NCI-H524 treated with DMSO at 0.1 percent for 48 hours (cell line): ENCODE measurements at regions not wholly inside any gene's neighbourhood (a gene's known extent, or its start where the extent isn't known, plus 50 kb on each side); places are given as distances from the start of the nearest gene placed in this dataset.
A peak's percentile ranks its signal among the peaks of the same experiment; 100 is the strongest.

Source experiments
- DNase-seq: peaks from one replicate; lab custom pipeline; 2025; lab: John Stamatoyannopoulos, UW

DNA sequence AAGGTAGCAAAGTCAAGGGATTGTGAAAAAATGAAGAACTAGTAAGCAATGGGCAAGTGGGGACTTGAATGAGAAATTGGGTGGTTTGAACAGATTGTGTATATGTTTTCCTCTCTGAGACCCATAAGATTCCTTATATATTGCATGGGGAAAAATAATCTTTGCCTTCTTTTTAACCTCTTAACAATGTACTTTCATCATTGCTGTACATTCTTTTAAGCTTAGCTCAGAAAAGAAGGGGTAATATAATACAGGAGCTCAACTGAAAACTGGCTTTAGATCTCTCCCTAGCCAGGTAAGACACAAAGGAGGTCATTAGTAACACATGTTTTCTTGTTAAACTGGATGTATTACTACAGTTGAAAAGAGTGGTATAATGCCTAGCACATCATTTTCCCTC is 287.2 kb downstream of the RNF144B start:
- no peak for DNase-seq

DNA sequence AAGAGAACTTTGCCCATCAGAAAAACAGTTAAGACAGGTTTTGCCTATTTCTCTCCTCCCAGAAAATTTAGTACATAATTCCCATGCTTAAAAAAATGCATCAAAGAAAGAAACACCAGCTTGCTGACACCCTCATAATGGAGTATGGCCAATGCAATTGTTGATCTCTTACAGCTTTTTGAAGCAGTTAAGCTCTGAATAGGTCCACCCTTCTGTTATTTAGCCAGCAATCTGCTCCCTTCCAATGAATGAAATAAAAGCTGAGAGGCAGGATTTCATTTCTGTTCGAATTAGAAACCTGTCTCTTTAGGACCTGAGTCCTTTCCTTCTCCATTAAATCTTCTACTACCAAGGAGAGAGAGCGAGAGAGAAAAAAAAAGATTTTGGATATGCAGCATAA is 288.7 kb downstream of the RNF144B start:
- DNase-seq, result peak; percentile 45

DNA sequence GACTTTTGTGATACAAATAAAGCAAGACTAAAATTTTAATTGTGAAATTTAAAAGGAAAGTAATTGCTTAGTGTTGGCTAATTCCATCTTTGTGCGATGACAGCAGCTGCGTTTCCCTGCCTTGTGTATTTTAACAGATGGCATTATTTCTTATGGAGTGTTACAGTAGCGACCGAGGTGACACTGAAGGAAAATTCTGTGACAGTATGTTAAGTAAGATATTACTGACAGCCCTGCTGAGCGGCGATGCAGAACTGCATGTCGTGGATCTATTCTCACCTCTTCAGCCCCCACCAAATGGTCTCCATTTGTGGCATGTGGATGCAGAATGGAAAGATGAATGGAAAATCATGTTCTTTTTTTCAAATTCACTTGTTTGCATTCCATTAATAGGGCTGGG is 289.4 kb downstream of the RNF144B start:
- DNase-seq, result no peak

DNA sequence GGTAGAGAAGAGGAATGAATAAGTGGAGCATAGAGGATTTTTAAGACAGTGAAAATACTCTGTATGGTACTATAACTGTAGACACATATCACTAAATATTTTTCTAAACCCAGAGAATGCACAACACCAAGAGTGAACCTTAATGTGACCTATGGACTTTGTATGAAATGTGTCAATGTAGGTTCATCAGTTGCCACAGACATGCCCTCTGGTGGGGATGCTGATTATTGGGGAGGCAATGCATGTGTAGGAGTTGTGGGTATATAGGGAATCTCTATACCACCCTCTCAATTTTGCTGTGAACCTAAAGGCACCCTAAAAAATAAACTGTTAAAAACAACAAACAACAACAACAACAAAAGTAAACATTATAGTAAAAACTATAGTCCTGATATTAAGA is 293.7 kb downstream of the RNF144B start:
- no peak for DNase-seq

DNA sequence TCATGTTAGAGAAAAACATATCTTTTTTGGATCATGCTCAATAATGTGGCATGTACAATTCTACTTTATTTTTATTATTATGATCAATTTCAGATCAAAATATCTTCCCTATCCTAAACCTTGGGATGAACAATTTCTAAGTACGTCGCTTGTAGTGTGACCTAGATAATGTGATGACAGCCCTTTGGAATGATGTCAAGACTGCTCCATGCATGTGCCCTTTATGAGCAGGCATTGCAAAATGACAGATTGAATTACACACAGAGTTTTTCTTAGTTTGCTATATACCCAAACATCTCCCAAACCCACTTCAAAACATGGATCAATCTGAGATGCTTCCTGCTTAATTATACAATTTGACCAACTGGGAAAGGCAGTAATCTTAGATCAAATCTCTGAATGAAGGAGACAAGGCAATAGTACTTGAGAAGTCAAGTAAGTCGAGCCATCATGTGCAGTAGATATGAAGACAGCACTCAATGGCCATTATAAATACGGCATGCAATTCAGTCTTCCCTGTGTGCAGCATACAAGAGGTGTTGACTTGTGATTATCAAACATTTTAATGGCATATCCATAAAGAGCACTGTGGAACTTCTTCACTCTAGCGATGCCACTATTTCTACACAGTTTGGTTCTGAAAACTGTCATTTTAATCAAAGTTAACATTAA is 294.8 kb downstream of the RNF144B start:
- DNase-seq, result no peak

DNA sequence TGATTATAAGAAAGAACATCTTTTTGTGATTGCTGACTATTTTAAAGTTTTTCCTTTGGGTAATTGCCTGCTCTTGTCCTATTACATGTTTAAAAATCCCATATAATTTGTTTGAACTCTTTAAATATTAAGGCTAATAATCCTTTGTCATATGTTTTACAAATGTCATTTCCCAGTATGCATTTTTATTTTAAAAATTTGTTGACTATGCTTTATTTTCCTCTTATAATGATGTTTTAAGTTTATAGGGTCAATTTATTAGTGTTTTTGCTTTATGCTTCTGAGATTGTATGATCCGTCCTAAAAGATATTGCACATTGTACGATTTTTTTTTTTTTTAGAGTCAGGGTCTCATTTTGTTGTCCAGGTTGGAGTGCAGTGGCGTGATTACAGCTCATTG is 297.2 kb downstream of the RNF144B start:
- no peak for DNase-seq

DNA sequence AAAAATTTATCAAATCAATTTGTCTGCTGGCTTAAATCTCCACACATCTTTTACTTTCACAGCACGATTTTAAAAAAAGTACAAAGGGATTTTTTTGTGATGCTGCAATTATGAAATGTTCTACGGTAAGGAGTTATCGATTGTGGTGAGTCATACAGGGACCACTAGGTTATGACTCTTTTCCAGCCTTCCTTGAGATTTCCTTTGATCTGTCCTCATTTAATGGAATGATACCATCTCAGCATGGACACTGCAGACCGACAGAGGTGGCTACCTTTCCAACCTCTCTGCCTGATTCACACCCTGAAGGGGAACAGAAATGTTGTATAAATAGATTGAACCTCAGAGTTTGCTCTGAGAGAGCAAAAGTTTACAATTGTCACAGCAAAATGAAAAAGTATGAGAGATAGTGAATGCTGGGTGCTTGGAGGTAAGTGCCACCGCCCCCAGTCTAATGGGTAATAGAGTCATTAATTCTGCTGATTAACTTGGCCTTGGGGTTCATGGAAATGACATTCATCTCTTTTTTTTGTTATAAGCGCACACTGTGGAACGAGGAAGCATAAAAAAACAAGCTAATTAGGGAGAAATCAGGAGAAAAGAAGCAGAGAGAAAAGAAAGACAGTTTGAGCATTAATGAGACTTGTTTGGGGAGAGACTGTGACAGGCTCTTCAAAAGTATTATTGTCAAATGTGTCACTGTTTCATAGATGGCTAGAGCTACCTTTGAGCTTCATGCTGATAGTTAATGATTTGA is 306.0 kb downstream of the RNF144B start:
- no peak for DNase-seq

DNA sequence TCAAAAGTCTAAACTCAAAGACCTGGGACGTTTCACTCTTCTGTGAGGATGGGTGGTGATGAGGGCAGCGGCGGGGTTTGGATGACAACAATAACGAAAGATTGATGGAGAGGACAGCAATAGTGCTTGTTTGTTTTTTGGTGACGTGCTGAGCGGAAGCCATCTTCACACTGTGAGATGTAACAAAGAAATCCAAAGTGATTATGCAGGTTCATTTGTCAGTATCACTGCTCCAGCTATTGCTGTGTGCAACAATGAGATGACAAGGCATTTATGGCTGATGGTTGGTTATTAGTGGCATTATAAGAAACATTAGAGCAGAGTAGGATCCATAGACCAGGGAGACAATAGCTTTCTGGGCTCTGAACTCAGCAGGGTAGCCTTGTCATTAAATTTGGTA is 306.7 kb downstream of the RNF144B start:
- DNase-seq, result no peak

DNA sequence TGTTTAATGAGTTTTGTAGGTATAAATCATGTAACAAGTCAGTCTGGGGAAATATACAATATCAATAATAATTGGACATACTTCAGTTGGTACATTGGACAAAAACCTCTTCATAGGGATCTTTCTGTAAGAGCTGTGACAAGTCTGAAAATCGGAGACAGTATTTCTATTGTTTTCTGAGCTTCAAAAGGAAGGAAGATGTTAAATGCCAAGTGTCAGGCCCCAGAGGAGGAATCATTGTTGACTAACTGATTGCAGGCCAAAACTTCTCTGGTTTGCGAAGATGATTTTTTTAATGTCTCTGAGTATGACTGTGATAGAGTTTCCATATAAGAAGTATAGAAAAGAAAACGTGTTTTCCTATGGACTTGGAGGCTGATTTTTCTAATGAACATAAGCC is 316.4 kb downstream of the RNF144B start:
- DNase-seq, result no peak

DNA sequence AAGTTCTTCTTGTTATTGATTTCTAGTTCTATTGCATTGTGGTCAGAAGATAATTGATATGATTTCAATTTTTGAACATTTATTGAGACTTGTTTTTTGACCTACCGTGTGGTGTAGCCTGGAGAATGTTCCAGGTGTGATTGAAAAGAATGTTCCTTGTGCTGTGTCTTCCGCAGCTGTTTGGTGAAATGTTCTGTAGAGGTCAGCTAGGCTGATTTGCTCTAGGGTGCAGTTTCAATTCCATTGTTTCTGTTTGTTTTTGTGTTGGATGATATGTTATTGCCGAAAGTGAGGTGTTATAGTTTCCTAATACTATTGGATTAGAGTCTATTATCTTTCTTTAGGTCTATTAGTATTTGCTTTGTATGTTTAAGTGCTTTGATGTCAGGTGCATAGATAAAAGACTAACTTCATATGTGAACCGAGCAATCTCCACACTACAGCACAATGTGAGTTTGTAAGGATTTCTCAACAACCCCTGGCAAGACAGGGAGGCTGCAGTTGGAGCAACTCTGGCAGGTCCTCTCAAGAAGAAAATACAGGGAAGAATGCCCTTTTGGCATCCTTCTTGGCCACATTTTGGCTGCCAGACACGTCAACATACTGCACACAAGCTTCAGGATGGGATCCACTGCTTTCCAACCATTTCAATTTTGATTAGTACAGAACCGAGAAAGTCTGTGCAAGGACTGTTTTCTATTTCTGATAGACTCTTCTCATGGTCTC is 320.7 kb downstream of the RNF144B start:
- DNase-seq, result no peak

DNA sequence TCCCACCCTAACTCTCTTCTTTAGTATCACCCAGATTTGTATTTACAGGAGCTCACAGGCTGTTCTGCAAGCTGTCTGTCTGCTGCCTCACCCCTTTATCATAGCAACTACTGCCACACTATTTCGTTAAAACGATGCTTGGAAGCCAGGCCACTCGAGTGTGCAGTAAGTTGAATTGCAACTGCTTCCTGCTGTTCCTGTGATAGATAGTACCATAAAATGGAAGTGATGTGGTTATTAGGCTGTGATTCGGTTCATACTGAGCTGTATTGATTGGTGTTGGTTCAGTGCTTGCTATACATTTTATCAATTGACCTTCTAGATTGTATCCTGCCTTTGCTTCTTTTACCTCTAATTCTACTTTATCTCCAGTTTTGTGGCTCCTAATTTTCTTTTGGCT is 325.4 kb downstream of the RNF144B start:
- no peak for DNase-seq

DNA sequence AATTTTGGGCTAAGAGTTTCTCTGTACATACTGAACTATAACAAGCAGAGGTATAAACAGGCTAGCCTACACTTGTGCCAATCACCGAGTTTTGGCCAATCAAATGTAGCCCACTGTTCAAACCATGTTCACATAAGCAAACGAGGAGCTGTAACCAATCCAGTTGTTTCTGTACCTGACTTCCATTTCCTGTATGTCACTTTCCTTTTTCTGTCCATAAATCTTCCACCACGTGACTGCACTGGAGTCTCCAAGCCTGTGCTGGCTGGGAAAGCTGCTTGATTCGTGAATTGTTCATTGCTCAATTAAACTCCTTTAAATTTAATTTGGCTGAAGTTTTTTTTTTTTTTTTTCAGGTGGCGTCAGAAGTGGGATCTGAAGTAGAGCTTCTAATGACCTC is 332.9 kb downstream of the RNF144B start:
- no peak for DNase-seq

DNA sequence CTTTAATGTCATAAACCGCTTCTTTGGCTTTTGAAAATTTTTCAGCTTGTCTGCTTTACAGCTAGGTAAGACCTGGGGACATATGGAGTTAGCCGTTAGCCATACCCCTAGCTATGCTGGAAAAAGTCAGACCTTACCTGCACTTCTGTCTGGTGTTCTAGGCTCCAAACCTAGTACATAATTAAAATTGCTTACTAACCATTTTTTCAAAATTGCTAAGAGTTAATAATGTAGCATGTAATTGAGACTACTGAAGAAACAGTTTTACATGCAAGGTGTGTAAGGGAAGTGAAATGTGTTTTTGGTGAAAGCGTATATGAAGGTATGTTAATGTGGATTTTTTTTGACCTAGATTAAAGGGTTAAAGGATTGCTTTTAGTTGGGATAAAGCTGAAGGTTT is 336.9 kb downstream of the RNF144B start:
- DNase-seq, result no peak

DNA sequence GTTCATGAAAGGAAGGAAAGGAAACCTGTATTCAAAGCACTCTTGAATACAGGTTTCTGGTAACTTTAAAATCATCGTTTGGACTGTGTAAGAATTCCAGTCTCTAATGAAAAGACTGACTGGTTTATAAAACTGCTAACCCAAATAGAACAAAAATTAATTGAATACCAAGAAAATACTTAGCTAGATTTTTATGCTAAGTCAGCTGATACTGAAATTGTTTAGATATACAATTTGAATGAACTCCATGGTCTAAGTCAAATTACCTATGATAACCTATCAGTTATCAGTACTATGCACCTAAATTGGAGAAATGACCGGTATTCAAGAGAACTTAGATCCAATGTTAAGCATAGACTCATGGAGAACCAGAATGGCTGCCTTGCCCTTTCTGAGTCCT is 338.3 kb downstream of the RNF144B start:
- no peak for DNase-seq

DNA sequence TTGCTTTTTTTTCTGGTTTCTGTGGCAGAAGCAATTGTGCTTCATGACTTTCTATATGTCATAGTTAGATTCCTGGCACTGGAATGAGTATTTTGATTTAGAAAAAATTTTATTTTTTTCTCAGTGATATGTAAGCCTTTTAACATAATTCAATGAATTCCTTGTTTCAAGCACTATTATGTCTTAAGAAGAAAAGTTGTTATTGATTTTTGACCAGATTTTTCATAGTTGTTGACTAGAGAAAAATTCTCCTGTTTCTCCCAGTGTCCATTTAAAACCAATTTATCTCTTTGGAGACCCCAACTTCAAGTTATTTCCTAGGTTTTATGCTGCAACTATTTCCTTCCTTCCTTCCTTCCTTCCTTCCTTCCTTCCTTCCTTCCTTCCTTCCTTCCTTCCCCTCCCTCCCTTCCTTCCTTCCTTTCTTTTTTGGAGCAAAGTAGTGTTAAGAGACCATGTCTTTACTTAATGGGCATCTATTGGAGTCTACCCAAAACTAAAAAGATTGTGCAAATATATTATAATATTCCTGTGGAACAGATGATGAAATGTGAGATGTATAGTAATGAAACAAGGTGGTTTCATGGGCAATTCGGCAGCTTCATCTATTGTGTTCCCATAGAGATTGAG is 346.9 kb downstream of the RNF144B start:
- DNase-seq, result no peak

DNA sequence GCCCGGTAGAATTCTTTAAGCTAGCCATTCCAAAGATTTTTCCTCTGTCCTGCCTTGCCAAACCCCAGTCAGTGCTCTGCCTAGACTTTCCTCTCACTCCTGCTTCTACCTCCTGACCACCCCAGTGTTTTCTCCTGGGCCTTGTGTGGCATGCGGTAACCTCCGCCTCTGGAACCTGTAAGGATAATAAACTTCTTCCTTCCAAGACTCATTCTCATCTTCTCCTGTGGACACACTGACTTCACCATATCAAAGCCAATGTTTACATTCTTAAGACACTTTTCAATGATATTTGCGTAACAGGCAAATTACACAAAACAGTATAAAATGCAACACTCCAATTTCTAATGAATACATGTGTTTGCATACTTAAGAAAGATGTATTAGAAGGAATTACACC is 354.6 kb downstream of the RNF144B start:
- no peak for DNase-seq

DNA sequence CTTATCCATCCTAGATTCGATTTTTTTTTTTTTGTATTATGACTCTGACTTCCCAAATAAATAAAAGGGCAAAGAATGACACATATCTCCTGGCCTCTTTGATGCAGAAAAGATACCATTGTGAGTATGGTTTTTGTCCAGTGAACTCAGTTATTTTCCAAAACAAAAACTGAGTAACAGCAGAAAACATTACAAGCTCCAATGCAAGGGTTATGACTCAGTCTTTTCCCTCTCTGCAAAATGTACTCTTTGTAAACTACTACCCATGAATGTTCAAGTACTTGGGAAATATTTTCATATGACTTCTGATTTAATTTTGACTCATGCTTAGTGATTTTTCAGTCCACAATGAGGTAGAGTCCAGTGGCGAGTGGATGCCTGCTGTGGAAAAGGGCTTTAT is 355.3 kb downstream of the RNF144B start:
- no peak for DNase-seq

DNA sequence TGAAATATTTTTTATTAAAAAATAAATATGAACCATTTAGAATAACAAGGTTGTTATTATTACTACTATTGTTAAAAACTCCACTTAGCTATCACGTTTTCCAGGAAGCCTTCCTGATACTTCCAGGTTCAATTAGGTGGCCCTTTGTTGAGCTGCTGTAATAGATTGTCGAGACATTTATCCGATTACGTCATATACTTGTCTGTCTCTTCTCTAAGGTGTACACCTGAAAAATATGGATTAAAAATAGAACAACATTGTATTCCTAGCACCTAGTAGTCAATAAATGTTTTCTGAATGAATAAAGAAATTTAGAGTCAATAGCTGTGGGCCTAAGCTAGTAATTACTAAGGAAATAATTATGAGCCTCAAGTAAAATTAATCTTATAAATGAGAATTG is 359.6 kb downstream of the RNF144B start:
- DNase-seq, result no peak

DNA sequence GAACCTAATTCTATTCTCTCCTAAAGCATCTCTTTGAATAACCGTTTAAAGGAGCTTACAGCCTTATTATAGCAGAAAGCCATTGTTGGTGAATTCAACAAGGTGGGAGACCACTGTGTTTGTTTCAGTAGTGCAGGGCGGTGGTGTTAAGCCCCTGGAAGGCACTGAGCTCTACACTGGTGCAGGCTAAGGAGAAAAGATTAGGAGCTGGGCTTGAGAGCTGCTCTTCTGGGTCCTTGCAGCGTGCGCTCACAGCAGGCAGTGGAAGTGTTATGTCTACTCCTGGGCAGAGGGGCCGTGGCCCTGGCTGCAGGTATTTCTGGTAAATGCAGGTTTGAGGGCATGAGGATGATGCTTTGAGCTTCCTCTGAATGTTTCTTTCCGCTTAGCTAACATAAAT is 361.2 kb downstream of the RNF144B start:
- DNase-seq, result no peak

DNA sequence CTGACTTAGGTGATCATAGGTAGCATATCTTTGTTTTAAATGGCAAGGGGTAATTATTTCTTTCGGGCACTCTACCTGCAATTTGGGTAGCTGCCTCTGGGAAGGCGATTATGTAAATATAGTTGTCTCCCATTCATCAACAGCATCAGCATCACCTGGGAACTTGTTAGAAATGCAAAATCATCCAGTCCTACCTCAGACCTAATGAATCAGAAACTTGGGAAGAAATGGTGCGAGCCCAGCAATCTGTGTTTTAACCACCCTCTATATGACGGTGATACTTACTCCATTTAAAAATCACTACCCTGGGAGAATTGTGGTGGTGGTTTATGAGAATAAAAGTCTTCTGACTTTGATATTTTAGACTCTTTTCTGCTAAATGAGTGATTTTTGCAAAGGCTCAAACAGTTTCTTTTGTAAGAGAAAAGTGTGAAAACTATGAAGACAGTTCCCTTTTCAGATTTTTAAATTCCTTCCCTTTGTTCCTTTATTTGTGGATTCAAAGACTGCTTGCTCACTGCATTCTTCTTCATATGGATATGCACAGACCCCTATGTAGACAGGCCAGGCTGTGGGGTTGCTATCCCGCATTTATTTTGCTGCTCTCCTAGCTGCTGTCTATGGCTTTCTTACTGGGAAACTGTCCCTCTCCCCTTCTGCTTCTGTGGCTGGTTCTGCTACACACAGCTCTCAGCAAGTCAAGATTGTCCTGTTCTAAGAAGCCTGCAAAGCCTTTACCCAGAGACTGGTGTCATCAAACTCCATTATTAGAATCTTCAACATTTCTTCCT is 365.3 kb downstream of the RNF144B start:
- no peak for DNase-seq

DNA sequence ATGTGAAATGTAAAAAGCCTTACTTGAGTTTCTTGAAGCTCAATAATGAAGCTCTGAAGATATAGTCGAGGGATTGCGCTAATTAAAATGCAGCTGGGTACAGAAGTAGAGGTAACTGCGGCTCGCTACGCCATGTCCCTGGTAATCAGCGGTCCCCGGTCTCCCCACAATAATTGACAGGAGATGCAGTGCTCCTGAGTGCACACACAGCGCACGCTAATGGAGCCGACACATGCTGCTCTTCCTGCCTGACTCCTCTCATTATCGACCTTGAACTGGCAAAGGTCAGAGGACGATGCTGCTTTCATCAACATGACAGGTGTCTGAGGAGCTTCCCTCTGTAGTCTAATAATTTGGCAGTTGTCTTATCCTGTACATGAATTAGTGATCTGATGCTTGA is 365.9 kb downstream of the RNF144B start:
- DNase-seq, result no peak

DNA sequence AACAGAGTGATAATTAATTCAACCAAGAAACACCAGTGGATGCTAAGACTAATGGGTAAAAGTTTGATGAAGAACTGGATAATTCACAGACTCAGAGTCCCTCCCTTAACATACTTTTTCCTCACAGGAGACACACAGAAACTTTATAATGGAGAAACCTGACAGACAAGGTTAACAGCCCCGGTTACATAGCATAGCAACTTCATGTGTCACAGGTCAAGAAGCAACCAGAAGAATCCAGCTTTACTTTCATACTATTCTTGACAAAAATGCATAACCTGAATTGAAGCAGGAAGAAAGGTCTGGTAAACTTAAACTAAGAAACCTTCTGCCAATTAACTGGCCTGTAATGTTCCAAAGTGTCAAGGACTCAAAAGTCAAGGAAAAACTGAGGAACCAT is 375.9 kb downstream of the RNF144B start:
- DNase-seq, result no peak
